ENCODE measurements at regions not wholly inside any gene's neighbourhood (a gene's known extent, or its start where the extent isn't known, plus 50 kb on each side); places are given as distances from the start of the nearest gene placed in this dataset.
A peak's percentile ranks its signal among the peaks of the same experiment; 100 is the strongest.

DNA sequence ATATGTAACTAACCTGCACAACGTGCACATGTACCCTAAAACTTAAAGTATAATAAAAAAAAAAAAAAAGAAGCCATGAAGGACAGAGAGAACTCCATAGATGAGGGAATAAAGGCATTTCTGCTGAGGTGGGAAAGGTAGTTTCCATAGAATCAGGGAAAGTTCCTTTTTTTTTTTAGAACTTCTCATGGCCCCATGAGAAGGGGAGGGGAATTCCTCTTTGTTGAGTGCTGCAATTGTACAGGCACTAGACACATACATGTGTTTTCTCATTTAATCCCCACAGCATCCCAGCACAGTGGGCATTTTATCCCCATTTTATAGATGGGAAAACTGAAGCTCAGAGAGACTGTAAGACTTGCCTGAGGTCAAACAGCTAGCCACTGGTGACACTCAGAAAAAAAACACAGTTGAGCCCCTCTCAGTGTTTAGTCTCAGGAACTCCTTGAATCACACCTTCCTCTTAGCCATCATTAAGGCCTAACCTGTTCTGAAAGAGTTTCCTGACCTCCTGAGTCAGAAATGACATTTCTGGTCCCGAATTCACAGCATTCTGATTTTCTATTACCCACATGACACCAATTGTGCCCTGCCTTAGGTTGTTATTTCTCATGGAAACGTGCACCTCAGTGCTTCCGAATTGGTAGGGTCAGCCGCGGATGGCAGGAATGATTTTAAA, 189.3 kb upstream of the G2E3 start:
- intact Hi-C loops (cut with DNase I; ENCODE audit: low total_unique reads) = no loop called here
- no peaks in the 10 kb centered on the region for H3K9me3 ChIP-seq
- no peaks in the 10 kb centered on the region for H3K4me1 ChIP-seq
- no peaks in the 10 kb centered on the region for H3K36me3 ChIP-seq (ENCODE audit: low read depth, missing control alignments)
- WGBS, 2 donors = 91 to 93% methylated on average over 6 of the region's 6 CpGs
- TF ChIP-seq POLR2A (IDR thresholded peaks at IDR 0.05) = no peak
- TF ChIP-seq, protein P1, sequence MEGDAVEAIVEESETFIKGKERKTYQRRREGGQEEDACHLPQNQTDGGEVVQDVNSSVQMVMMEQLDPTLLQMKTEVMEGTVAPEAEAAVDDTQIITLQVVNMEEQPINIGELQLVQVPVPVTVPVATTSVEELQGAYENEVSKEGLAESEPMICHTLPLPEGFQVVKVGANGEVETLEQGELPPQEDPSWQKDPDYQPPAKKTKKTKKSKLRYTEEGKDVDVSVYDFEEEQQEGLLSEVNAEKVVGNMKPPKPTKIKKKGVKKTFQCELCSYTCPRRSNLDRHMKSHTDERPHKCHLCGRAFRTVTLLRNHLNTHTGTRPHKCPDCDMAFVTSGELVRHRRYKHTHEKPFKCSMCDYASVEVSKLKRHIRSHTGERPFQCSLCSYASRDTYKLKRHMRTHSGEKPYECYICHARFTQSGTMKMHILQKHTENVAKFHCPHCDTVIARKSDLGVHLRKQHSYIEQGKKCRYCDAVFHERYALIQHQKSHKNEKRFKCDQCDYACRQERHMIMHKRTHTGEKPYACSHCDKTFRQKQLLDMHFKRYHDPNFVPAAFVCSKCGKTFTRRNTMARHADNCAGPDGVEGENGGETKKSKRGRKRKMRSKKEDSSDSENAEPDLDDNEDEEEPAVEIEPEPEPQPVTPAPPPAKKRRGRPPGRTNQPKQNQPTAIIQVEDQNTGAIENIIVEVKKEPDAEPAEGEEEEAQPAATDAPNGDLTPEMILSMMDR (IDR thresholded peaks at IDR 0.05) = no peak
- no peak overlapping the region for H3K27ac ChIP-seq
- no peak for DNase-seq
- H3K27me3 ChIP-seq = no peaks in the 10 kb centered on the region
- H3K4me3 ChIP-seq = no peak overlapping the region

DNA sequence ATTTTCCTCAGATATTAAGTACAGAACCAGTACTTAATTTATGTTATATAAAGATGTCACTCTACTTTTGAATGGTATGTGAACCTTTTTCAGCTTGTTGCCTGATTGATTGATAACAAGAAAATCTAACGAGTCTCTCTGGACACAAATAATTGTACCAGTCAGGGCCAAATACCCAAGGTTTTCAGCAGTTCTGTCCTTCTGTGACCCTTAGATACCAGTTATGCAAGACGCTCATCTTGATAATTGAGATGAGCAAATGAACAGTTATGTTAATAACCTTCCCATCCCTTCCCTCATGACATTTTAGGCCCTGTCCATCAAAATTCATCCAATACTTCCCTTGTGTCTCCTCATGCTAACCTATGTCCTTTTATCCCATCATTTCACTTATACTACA, 185.9 kb upstream of the G2E3 start:
- no peaks in the 10 kb centered on the region for H3K27me3 ChIP-seq
- DNase-seq = no peak
- no peak overlapping the region for H3K4me3 ChIP-seq
- WGBS, 2 donors = 71 to 77% methylated on average over 2 of the region's 2 CpGs
- no peak overlapping the region for H3K27ac ChIP-seq
- H3K36me3 ChIP-seq (ENCODE audit: low read depth, missing control alignments) = no peaks in the 10 kb centered on the region
- intact Hi-C loops (cut with DNase I; ENCODE audit: low total_unique reads) = no loop called here
- no peaks in the 10 kb centered on the region for H3K4me1 ChIP-seq
- H3K9me3 ChIP-seq = no peaks in the 10 kb centered on the region
- no peak for TF ChIP-seq POLR2A (IDR thresholded peaks at IDR 0.05)
- TF ChIP-seq, protein P1 (IDR thresholded peaks at IDR 0.05) = no peak

DNA sequence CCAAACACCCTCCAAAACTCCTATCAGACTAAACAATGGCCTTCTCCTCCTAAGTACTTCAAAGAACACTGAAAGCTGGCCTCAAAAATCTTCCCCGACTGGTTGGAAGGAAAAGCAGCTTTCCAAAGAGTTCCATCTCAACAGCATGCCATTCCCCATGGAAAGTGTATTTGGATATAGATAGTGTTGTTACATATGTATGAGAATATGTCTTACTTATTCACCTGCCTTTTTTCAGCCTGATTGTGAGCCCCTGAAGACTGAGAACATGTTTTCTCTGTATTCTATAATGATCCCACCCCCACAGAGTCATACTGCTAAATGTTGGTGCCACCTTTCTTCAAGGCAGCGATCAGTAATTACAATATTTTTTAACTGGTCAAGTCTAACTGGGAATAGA, 185.4 kb upstream of the G2E3 start:
- 87 to 89% methylated on average over 2 of the region's 2 CpGs for WGBS, 2 donors
- TF ChIP-seq POLR2A (IDR thresholded peaks at IDR 0.05) = no peak
- TF ChIP-seq, protein P1 (IDR thresholded peaks at IDR 0.05) = no peak
- H3K4me3 ChIP-seq = no peak overlapping the region
- no peaks in the 10 kb centered on the region for H3K36me3 ChIP-seq (ENCODE audit: low read depth, missing control alignments)
- no peaks in the 10 kb centered on the region for H3K4me1 ChIP-seq
- no peaks in the 10 kb centered on the region for H3K9me3 ChIP-seq
- no peak overlapping the region for H3K27ac ChIP-seq
- no peaks in the 10 kb centered on the region for H3K27me3 ChIP-seq
- DNase-seq = no peak
- intact Hi-C loops (cut with DNase I; ENCODE audit: low total_unique reads) = no loop called here

DNA sequence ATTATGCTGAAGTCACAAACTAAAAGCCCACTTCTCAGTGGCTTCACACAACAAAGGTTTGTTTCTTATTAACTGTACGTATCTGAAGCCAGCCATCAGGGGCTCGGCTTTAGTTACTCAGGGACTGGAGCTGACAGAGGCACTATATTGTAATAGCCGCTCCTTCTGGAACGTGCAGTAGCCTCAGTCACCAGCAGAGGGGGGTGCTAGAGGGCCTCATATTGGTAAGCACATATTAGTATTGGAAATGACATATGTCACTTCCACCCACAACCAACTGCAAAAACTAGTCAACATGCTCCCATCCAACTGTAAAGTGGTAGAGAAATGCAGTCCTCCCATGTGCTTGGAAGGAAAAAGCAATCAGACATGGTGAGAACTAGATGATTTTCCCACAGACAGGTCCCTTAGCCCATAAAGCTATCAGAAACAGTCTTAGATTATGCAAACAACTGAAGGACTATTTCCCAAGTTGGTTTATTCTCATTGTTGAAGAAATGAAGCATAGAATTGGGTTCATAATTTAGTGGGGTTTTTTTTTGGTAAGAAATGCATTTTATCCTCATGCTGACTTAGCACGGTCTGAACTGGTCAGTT, 183.6 kb upstream of the G2E3 start:
- peak; percentile 78 for DNase-seq
- Histone ChIP-seq H3K27me3 (no peaks in the 10 kb centered on the region), H3K36me3 (ENCODE audit: low read depth, missing control alignments) (no peaks in the 10 kb centered on the region), H3K4me1 (no peaks in the 10 kb centered on the region), H3K4me3 (no peak overlapping the region), H3K27ac (no peak overlapping the region), H3K9me3 (no peaks in the 10 kb centered on the region)
- intact Hi-C loops (cut with DNase I; ENCODE audit: low total_unique reads) = no loop called here
- no peak for TF ChIP-seq POLR2A (IDR thresholded peaks at IDR 0.05)
- TF ChIP-seq, protein P1 (IDR thresholded peaks at IDR 0.05) = peak; percentile 37 to 77 (median 63)
- 49 to 56% methylated on average over 5 of the region's 5 CpGs for WGBS, 2 donors
